Osteoblast (primary cell): ENCODE measurements at regions not wholly inside any gene's neighbourhood (a gene's known extent, or its start where the extent isn't known, plus 50 kb on each side); places are given as distances from the start of the nearest gene placed in this dataset.
"Not testable (repeated sequence)": the region's sequence is repeated elsewhere in the genome, so short reads cannot be mapped to it uniquely, and the experiment has no call there.

Experiments
- DNase-seq: peaks from one replicate; pipeline ENCODE4 v3.0.0; 2011; ENCODE audit warnings: low spot score, mixed read lengths; ENCODE audit not compliant: insufficient read length; ENCODE audit errors: missing footprints
- H2AFZ ChIP-seq: 2 replicates; pipeline ENCODE4 v1.6.0; 2011; ENCODE audit warnings: mild to moderate bottlenecking, low read length
- H3K27ac ChIP-seq: 2 replicates; pipeline ENCODE4 v1.5.1; 2011; ENCODE audit warnings: mild to moderate bottlenecking, low read depth, low read length, moderate library complexity
- H3K27me3 ChIP-seq: 2 replicates; pipeline ENCODE4 v1.6.0; 2012; ENCODE audit warnings: mild to moderate bottlenecking, control low read depth, inconsistent platforms, low read length, moderate library complexity; ENCODE audit not compliant: insufficient read depth
- H3K36me3 ChIP-seq: 2 replicates; pipeline ENCODE4 v1.5.1; 2011; ENCODE audit warnings: mild to moderate bottlenecking, low read length, control low read depth, moderate library complexity; ENCODE audit not compliant: insufficient read depth
- H3K4me1 ChIP-seq: 2 replicates; pipeline ENCODE4 v1.5.1; 2011; ENCODE audit warnings: mild to moderate bottlenecking, low read length, control low read depth, moderate library complexity; ENCODE audit not compliant: insufficient read depth
- H3K4me2 ChIP-seq: 2 replicates; pipeline ENCODE4 v1.6.0; 2011; ENCODE audit warnings: mild to moderate bottlenecking, low read length; ENCODE audit not compliant: insufficient read depth
- H3K4me3 ChIP-seq: fragments of 200-600 bp; sonication (generic); 3 replicates; pipeline ENCODE4 v1.5.1; 2012; ENCODE audit warnings: mild to moderate bottlenecking, low read length, inconsistent platforms; ENCODE audit not compliant: insufficient read depth
- H3K79me2 ChIP-seq: 2 replicates; pipeline ENCODE4 v1.6.0; 2012; ENCODE audit warnings: mild to moderate bottlenecking, low read length, control low read depth, inconsistent platforms; ENCODE audit not compliant: insufficient read depth
- H3K9me3 ChIP-seq: 2 replicates; pipeline ENCODE4 v1.5.1; 2011; ENCODE audit warnings: low read depth, low read length, control low read depth
- H4K20me1 ChIP-seq: 2 replicates; pipeline ENCODE4 v1.6.0; 2012; ENCODE audit warnings: mild to moderate bottlenecking, low read length, control low read depth; ENCODE audit not compliant: insufficient read depth
- CTCF ChIP-seq: IDR thresholded peaks from 2 replicates; pipeline ENCODE4 v1.5.1; 2011; ENCODE audit warnings: mild to moderate bottlenecking, low read depth, low read length, moderate library complexity; ENCODE audit errors: extremely low read depth

DNA sequence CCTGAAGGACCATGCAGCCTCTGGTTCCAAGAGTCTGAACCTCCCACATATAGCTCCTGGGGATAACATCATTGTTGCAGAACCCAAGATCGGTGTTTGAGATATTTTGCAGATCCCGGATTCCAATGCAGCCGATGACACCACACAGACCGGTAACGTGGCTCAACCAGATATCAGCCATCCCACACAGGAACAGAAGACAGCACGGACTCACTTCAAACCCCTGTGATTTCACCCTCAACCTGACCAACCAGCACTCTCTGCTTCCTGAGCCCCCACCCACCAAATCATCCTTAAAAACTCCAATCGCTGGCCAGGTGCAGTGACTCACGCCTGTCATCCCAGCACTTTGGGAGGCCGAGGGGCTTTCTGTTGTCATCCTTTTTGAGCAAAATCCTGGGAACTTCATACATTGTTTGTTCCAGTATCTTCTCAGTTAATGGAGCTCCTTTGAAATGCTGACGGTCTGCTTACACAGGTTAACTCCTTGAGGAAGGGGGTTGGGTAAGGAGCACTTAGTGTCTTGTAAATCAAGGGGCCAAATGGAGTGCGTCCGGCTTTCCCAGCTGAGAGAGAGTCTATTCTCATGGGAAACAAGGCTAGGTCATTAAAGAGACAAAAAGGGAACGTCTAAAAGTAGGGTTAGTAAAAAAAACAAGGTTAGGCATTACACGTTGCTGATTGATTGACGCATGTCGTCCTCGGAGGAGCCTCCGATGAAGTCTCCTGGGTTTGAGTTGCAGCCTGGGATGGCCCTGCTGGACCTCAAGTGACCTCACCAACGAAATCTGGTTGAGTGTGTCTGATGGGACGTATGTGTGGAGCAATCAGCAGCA is 230.4 kb downstream of the CRLF2 start:
- Histone ChIP-seq H3K36me3 (no peaks in the 10 kb centered on the region), H3K27ac (no peak overlapping the region), H3K79me2 (no peaks in the 10 kb centered on the region), H3K4me2 (no peak overlapping the region), H3K4me1 (no peaks in the 10 kb centered on the region), H3K27me3 (no peaks in the 10 kb centered on the region), H4K20me1 (no peaks in the 10 kb centered on the region), H2AFZ (no peak overlapping the region), H3K4me3 (no peak overlapping the region), H3K9me3 (no peaks in the 10 kb centered on the region)
- no peak for DNase-seq
- TF ChIP-seq CTCF: no peak

DNA sequence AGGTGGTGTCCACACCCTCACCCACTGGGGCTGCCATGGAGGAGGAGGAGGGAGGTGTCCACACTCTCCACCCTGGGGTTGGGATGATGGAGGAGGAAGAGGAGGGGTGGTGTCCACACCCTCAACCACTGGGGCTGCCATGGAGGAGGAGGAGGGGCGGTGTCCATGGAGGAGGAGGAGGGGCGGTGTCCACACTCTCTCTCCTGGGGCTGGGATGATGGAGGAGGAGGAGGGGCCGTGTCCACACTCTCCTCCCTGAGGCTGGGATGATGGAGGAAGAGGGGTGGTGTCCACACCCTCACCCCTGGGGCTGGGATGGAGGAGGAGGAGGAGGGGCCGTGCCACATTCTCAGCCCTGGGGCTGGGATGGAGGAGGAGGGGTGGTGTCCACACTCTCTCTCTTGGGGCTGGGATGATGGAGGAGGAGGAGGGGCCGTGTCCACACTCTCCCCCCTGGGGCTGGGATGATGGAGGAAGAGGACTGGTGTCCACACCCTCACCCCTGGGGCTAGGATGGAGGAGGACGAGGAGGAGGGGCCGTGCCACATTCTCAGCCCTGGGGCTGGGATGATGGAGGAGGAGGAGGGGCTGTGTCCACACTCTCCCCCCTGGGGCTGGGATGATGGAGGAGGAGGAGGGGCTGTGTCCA is 231.7 kb downstream of the CRLF2 start:
- no peak overlapping the region for H3K4me2 ChIP-seq
- no peaks in the 10 kb centered on the region for H3K4me1 ChIP-seq
- no peaks in the 10 kb centered on the region for H3K79me2 ChIP-seq
- no peak for TF ChIP-seq CTCF
- H3K9me3 ChIP-seq: no peaks in the 10 kb centered on the region
- H3K4me3 ChIP-seq: no peak overlapping the region
- no peaks in the 10 kb centered on the region for H3K27me3 ChIP-seq
- H4K20me1 ChIP-seq: no peaks in the 10 kb centered on the region
- no peak for DNase-seq
- H3K27ac ChIP-seq: no peak overlapping the region
- no peak overlapping the region for H2AFZ ChIP-seq
- no peaks in the 10 kb centered on the region for H3K36me3 ChIP-seq

- H3K79me2 ChIP-seq, H3K27me3 ChIP-seq, H4K20me1 ChIP-seq, DNase-seq, H3K4me3 ChIP-seq, H3K27ac ChIP-seq, H2AFZ ChIP-seq, H3K9me3 ChIP-seq, H3K4me1 ChIP-seq, H3K4me2 ChIP-seq, H3K36me3 ChIP-seq: not testable (repeated sequence)
Measured at GRCh38 chrX:979127-979526, 233.3 kb downstream of the CRLF2 start.

GRCh38 chrX:973010-973632 is 239.3 kb downstream of the CRLF2 start:
- Histone ChIP-seq H3K27me3 (peaks cover 4% of the 10 kb centered on the region), H3K9me3 (no peaks in the 10 kb centered on the region), H3K4me1 (no peaks in the 10 kb centered on the region), H4K20me1 (no peaks in the 10 kb centered on the region), H3K4me3 (no peak overlapping the region), H3K27ac (no peak overlapping the region), H2AFZ (no peak overlapping the region), H3K36me3 (no peaks in the 10 kb centered on the region), H3K79me2 (no peaks in the 10 kb centered on the region), H3K4me2 (no peak overlapping the region)
- TF ChIP-seq CTCF: no peak
- DNase-seq: no peak
